NT2/D1 (cell line): ENCODE measurements at regions not wholly inside any gene's neighbourhood (a gene's known extent, or its start where the extent isn't known, plus 50 kb on each side); places are given as distances from the start of the nearest gene placed in this dataset.

Source experiments
- SUZ12 ChIP-seq: IDR thresholded peaks from 2 replicates; pipeline ENCODE4 v1.6.1; 2011; ENCODE audit not compliant: insufficient read length, insufficient read depth; ENCODE audit errors: extremely low read depth
- YY1 ChIP-seq: IDR thresholded peaks from 2 replicates; pipeline ENCODE4 v1.6.1; 2011; ENCODE audit not compliant: insufficient read length, insufficient read depth

- no peak for TF ChIP-seq YY1
- TF ChIP-seq SUZ12: no peak
Measured at GRCh38 chr6:156406688-156407087, 370.5 kb upstream of the ARID1B start.
